A549 (cell line): ENCODE measurements at regions not wholly inside any gene's neighbourhood (a gene's known extent, or its start where the extent isn't known, plus 50 kb on each side); places are given as distances from the start of the nearest gene placed in this dataset.

Experiments used
- ATAC-seq, 2 experiments: fragments of 200-7000 bp in 1 of 2; fragments of >200 bp in 1 of 2; cut with Nextera tagmentation in 1 of 2; cut with Tn5 transposase in 1 of 2; 3 replicates each; pipeline versions ENCODE4 v1.8.0 to v1.9.1; 2018 to 2020; ENCODE audit warnings: mild to moderate bottlenecking in 1 of 2, moderate library complexity in 1 of 2
- CTCF ChIA-PET: fragments of 300-600 bp; sonication (Branson Sonifier 250); formaldehyde crosslinking; extraction: SDS; loops from one replicate; lab custom pipeline; 2021; ENCODE audit warnings: antibody characterized with exemption, inconsistent platforms; lab: Yijun Ruan, JAX
- POLR2A ChIA-PET: fragments of 350-600 bp; formaldehyde crosslinking; extraction: SDS; loops from one replicate; lab custom pipeline; 2021; ENCODE audit warnings: antibody characterized with exemption, inconsistent platforms; lab: Yijun Ruan, JAX
- DNase-seq, 2 experiments: peaks; one replicate each; pipeline versions ENCODE4 v3.0.0 to v3.0.0-alpha.2; 2011 to 2016; ENCODE audit warnings: low read depth in 1 of 2, low spot score in 1 of 2
- FAIRE-seq: peaks from 2 replicates; lab custom pipeline; 2011; peaks lifted over from hg19 to GRCh38; lab: Jason Lieb, UNC
- H3K27ac ChIP-seq, 2 experiments: fragments of >200 bp; sonication (Bioruptor Twin); formaldehyde crosslinking; 3 replicates each; pipeline ENCODE4 v1.5.1; 2016 to 2017
- H3K4me1 ChIP-seq: fragments of >200 bp; sonication (Bioruptor Twin); formaldehyde crosslinking; 3 replicates; pipeline ENCODE4 v1.6.1; 2016
- H3K4me2 ChIP-seq: fragments of >200 bp; sonication (Bioruptor Twin); formaldehyde crosslinking; 3 replicates; pipeline ENCODE4 v1.6.1; 2016
- H3K4me3 ChIP-seq: fragments of >200 bp; sonication (Bioruptor Twin); formaldehyde crosslinking; 3 replicates; pipeline ENCODE4 v1.5.1; 2016
- H3K9me3 ChIP-seq: fragments of >200 bp; sonication (Bioruptor Twin); formaldehyde crosslinking; 3 replicates; pipeline ENCODE4 v1.6.1; 2016
- CBX2 ChIP-seq: fragments of 200-600 bp; sonication (generic); IDR thresholded peaks from 2 replicates; pipeline ENCODE4 v1.6.1; 2016; ENCODE audit warnings: low read depth, mild to moderate bottlenecking, borderline replicate concordance
- FOSL2 ChIP-seq, 2 experiments: fragments of 450-650 bp in 1 of 2; fragments of >200 bp in 1 of 2; sonication (Bioruptor Twin) in 1 of 2; formaldehyde crosslinking; IDR thresholded peaks; 2 replicates each; pipeline versions ENCODE4 v1.5.0 to v1.6.1; 2016 to 2020; ENCODE audit warnings: mild to moderate bottlenecking in 1 of 2, moderate library complexity in 1 of 2
- HDAC2 ChIP-seq: fragments of 200-600 bp; sonication (generic); IDR thresholded peaks from 2 replicates; pipeline ENCODE4 v1.6.1; 2016
- JUN ChIP-seq, 2 experiments: fragments of >200 bp; sonication (Bioruptor Twin); formaldehyde crosslinking; IDR thresholded peaks; 2 replicates in 1 of 2; 3 replicates in 1 of 2; pipeline ENCODE4 v1.6.1; 2016 to 2017
- JUNB ChIP-seq: fragments of >200 bp; sonication (Bioruptor Twin); formaldehyde crosslinking; IDR thresholded peaks from 2 replicates; pipeline ENCODE4 v1.6.1; 2016
- KDM1A ChIP-seq: fragments of 200-600 bp; sonication (generic); IDR thresholded peaks from 2 replicates; pipeline ENCODE4 v1.6.1; 2016; ENCODE audit warnings: low read depth, mild to moderate bottlenecking
- KDM5A ChIP-seq: fragments of 200-600 bp; sonication (generic); IDR thresholded peaks from 2 replicates; pipeline ENCODE4 v1.6.1; 2016; ENCODE audit warnings: antibody characterized with exemption, mild to moderate bottlenecking
- MAFK ChIP-seq: fragments of 450-650 bp; IDR thresholded peaks from 2 replicates; pipeline ENCODE4 v1.6.1; 2014; ENCODE audit not compliant: partially characterized antibody
- MAZ ChIP-seq: fragments of 150-350 bp; IDR thresholded peaks from 2 replicates; pipeline ENCODE4 v1.6.1; 2014; ENCODE audit warnings: antibody characterized with exemption, low read depth, low read length, borderline replicate concordance
- NR3C1 ChIP-seq: fragments of >200 bp; sonication (Bioruptor Twin); formaldehyde crosslinking; IDR thresholded peaks from 3 replicates; pipeline ENCODE4 v1.6.1; 2017
- POLR2A ChIP-seq: IDR thresholded peaks from 2 replicates; pipeline ENCODE4 v1.6.1; 2012; ENCODE audit warnings: mild to moderate bottlenecking, low read length
- POLR2AphosphoS2 ChIP-seq: conservative IDR thresholded peaks from 2 replicates; pipeline ENCODE4 v1.6.1; 2012; ENCODE audit warnings: low read length, improper control_type of control experiment, inconsistent platforms
- RCOR1 ChIP-seq: fragments of 150-350 bp; IDR thresholded peaks from 2 replicates; pipeline ENCODE4 v1.6.1; 2014; ENCODE audit warnings: antibody characterized with exemption, low read length, low read depth
- SMC3 ChIP-seq: fragments of >200 bp; sonication (Bioruptor Twin); formaldehyde crosslinking; IDR thresholded peaks from 3 replicates; pipeline ENCODE4 v1.6.1; 2018; ENCODE audit warnings: inconsistent platforms
- SREBF2 ChIP-seq: fragments of 450-650 bp; IDR thresholded peaks from 2 replicates; pipeline ENCODE4 v1.6.1; 2014; ENCODE audit warnings: mild to moderate bottlenecking, moderate library complexity
- TFCP2L1 ChIP-seq: fragments of 250-450 bp; sonication (Bioruptor Pico); IDR thresholded peaks from 2 replicates; pipeline ENCODE4 v1.5.0; 2021; ENCODE audit warnings: mild to moderate bottlenecking
- WGBS: methylation state at CpG from one replicate; pipeline ENCODE4 v1.1.6; 2017; ENCODE audit errors: missing lambda C conversion rate; 5-methylcytosine and 5-hydroxymethylcytosine counted together
- TF ChIP-seq, protein P1 (sequence below): IDR thresholded peaks from 2 replicates; pipeline ENCODE4 v1.6.1; 2012
- TF ChIP-seq, protein P2 (sequence below): fragments of 250-450 bp; sonication (Bioruptor Pico); IDR thresholded peaks from 2 replicates; pipeline ENCODE4 v1.5.0; 2021; ENCODE audit warnings: mild to moderate bottlenecking, moderate library complexity, borderline replicate concordance
- TF ChIP-seq, protein P3 (sequence below): fragments of 200-600 bp; sonication (generic); IDR thresholded peaks from 2 replicates; pipeline ENCODE4 v1.6.1; 2016; ENCODE audit warnings: antibody characterized with exemption, mild to moderate bottlenecking, moderate library complexity
- TF ChIP-seq, protein P4 (sequence below): fragments of 250-450 bp; sonication (Bioruptor Pico); IDR thresholded peaks from 2 replicates; pipeline ENCODE4 v1.5.0; 2020; ENCODE audit warnings: low read depth, mild to moderate bottlenecking, moderate library complexity

DNA sequence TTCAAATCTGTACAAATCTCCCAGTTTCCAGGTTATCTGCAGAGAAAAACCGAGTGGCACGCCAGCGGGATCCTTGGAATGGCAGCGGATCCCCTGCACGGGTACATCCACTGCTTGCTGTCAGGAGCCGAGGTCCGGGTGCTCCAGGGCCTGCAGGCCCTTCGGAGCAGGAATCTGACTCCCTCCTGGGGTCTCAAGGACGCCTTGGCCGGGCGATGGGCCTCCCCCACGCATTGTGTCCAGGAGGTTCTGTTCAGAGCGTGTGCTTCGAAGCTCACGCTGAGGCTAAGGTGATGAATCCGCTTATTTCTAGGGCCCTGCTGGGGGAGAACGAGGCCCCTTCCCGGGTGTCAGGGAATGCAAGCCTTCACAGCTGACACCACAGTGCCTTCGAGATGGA is 148.9 kb downstream of the SOX1 start:
- CTCF ChIA-PET: no interaction called here
- no peak for TF ChIP-seq FOSL2 (IDR thresholded peaks at IDR 0.05)
- TF ChIP-seq FOSL2 (CRISPR knock-in tag; IDR thresholded peaks at IDR 0.05): no peak
- TF ChIP-seq, protein P1, sequence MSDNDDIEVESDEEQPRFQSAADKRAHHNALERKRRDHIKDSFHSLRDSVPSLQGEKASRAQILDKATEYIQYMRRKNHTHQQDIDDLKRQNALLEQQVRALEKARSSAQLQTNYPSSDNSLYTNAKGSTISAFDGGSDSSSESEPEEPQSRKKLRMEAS: no peak
- TF ChIP-seq NR3C1: no peak
- no peak for FAIRE-seq
- DNase-seq: no peak
- 38% methylated on average over 6 of the region's 19 CpGs for WGBS
- Histone ChIP-seq H3K4me1 (no peaks in the 10 kb centered on the region), H3K9me3 (no peaks in the 10 kb centered on the region), H3K27ac (no peak overlapping the region), H3K4me2 (no peak overlapping the region), H3K4me3 (no peak overlapping the region)
- no peak for ATAC-seq
- POLR2A ChIA-PET: no interaction called here

DNA sequence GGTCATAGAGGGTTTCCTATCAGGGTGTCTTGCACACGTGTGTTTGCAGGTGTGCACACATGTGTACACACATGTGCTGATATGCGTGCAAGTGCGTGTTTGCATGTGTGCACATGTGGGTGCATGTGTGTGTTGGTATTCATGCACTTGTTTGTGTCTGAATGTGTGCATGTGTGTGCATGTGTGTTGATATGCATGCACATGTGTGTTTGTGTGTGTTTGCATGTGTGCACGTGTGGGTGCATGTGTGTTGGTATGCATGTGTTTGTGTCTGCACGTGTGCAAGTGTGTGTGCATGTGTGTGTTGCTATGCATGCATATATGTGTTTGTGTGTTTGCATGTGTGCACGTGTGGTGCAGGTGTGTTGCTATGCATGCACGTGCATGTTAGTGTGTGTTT is 150.5 kb downstream of the SOX1 start:
- CTCF ChIA-PET: no interaction called here
- Histone ChIP-seq H3K4me3 (no peak overlapping the region), H3K4me1 (no peaks in the 10 kb centered on the region), H3K4me2 (no peak overlapping the region), H3K27ac (no peak overlapping the region), H3K9me3 (no peaks in the 10 kb centered on the region)
- POLR2A ChIA-PET: no interaction called here
- DNase-seq (no peak), FAIRE-seq (no peak), ATAC-seq (no peak)
- WGBS: 20% methylated on average over 4 of the region's 7 CpGs
- TF ChIP-seq, protein P2, sequence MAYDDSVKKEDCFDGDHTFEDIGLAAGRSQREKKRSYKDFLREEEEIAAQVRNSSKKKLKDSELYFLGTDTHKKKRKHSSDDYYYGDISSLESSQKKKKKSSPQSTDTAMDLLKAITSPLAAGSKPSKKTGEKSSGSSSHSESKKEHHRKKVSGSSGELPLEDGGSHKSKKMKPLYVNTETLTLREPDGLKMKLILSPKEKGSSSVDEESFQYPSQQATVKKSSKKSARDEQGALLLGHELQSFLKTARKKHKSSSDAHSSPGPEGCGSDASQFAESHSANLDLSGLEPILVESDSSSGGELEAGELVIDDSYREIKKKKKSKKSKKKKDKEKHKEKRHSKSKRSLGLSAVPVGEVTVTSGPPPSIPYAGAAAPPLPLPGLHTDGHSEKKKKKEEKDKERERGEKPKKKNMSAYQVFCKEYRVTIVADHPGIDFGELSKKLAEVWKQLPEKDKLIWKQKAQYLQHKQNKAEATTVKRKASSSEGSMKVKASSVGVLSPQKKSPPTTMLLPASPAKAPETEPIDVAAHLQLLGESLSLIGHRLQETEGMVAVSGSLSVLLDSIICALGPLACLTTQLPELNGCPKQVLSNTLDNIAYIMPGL (CRISPR knock-in tag): no peak
- no peak for TF ChIP-seq POLR2AphosphoS2
- TF ChIP-seq MAFK: no peak
- TF ChIP-seq RCOR1: no peak
- no peak for TF ChIP-seq TFCP2L1 (CRISPR knock-in tag)
- no peak for TF ChIP-seq CBX2
- no peak for TF ChIP-seq KDM5A
- TF ChIP-seq JUNB: no peak
- TF ChIP-seq, protein P3, sequence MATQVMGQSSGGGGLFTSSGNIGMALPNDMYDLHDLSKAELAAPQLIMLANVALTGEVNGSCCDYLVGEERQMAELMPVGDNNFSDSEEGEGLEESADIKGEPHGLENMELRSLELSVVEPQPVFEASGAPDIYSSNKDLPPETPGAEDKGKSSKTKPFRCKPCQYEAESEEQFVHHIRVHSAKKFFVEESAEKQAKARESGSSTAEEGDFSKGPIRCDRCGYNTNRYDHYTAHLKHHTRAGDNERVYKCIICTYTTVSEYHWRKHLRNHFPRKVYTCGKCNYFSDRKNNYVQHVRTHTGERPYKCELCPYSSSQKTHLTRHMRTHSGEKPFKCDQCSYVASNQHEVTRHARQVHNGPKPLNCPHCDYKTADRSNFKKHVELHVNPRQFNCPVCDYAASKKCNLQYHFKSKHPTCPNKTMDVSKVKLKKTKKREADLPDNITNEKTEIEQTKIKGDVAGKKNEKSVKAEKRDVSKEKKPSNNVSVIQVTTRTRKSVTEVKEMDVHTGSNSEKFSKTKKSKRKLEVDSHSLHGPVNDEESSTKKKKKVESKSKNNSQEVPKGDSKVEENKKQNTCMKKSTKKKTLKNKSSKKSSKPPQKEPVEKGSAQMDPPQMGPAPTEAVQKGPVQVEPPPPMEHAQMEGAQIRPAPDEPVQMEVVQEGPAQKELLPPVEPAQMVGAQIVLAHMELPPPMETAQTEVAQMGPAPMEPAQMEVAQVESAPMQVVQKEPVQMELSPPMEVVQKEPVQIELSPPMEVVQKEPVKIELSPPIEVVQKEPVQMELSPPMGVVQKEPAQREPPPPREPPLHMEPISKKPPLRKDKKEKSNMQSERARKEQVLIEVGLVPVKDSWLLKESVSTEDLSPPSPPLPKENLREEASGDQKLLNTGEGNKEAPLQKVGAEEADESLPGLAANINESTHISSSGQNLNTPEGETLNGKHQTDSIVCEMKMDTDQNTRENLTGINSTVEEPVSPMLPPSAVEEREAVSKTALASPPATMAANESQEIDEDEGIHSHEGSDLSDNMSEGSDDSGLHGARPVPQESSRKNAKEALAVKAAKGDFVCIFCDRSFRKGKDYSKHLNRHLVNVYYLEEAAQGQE: no peak
- TF ChIP-seq JUN (IDR thresholded peaks at IDR 0.05): no peak
- no peak for TF ChIP-seq SMC3
- TF ChIP-seq, protein P4, sequence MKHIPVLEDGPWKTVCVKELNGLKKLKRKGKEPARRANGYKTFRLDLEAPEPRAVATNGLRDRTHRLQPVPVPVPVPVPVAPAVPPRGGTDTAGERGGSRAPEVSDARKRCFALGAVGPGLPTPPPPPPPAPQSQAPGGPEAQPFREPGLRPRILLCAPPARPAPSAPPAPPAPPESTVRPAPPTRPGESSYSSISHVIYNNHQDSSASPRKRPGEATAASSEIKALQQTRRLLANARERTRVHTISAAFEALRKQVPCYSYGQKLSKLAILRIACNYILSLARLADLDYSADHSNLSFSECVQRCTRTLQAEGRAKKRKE (CRISPR knock-in tag): no peak
- no peak for TF ChIP-seq SREBF2
- no peak for TF ChIP-seq HDAC2
- no peak for TF ChIP-seq POLR2A

DNA sequence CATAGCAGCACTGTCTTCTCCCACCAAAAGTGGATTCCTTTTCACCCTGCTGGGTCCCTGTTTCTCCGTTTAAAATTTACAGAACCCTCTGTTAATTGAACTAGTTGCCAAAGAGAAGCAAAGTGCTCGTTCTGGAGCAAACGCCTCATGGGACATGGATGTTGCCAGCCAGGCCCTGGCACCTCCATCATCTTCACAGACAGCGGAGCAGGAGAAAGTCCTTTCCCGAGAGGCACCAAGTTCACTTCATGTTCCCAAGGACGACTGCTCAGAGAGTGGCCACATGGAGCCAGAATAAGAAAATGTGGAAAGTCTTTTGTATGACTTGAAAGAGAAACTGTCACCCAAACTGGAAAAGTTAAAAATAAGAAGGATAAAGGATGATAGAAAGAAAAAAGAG is 151.5 kb downstream of the SOX1 start:
- POLR2A ChIA-PET: no interaction called here
- Histone ChIP-seq H3K27ac (no peak overlapping the region), H3K4me2 (no peak overlapping the region), H3K9me3 (no peaks in the 10 kb centered on the region), H3K4me3 (no peak overlapping the region)
- DNase-seq (no peak), ATAC-seq (no peak), FAIRE-seq (no peak)
- WGBS: 22% methylated on average over 6 of the region's 6 CpGs
- TF ChIP-seq MAFK: no peak
- TF ChIP-seq MAZ: no peak
- TF ChIP-seq, protein P4 (CRISPR knock-in tag): no peak
- no peak for TF ChIP-seq KDM1A
- TF ChIP-seq, all 56 proteins: peak for 0
- no peaks in the 10 kb centered on the region for H3K4me1 ChIP-seq
- CTCF ChIA-PET: no interaction called here
